Body of pancreas (tissue), 4 donors: ENCODE measurements at regions not wholly inside any gene's neighbourhood (a gene's known extent, or its start where the extent isn't known, plus 50 kb on each side); places are given as distances from the start of the nearest gene placed in this dataset.

ENCODE experiments used
- ATAC-seq: fragments of 150-250 bp; one replicate; pipeline ENCODE4 v1.9.1; 2016
- DNase-seq, 4 donors: peaks; one replicate each; pipeline ENCODE4 v3.0.0-alpha.2; 2019
- H3K27ac ChIP-seq, 4 donors: fragments of 200-600 bp; sonication (generic); 1 replicate in 3 of 4; 2 replicates in 1 of 4; pipeline versions ENCODE4 v1.5.1 to v1.6.1; 2016 to 2019; ENCODE audit warnings: mild to moderate bottlenecking in 1 of 4, mixed read lengths in 1 of 4, moderate library complexity in 1 of 4
- H3K27me3 ChIP-seq, 2 donors: fragments of 200-600 bp; sonication (generic); one replicate each; pipeline ENCODE4 v1.6.0; 2016; ENCODE audit warnings: mild to moderate bottlenecking in 1 of 2
- H3K36me3 ChIP-seq, 2 donors: fragments of 200-600 bp; sonication (generic); replicated peaks in 1 of 2; 2 replicates each; pipeline ENCODE4 v1.5.1; 2016; ENCODE audit warnings: low read depth in 2 of 2; ENCODE audit not compliant: insufficient read depth in 1 of 2
- H3K4me1 ChIP-seq: fragments of 200-600 bp; sonication (generic); one replicate; pipeline ENCODE4 v1.6.0; 2016
- H3K4me3 ChIP-seq, 2 donors: fragments of 200-600 bp; sonication (generic); 1 replicate in 1 of 2; 2 replicates in 1 of 2; pipeline ENCODE4 v1.5.1; 2016 to 2019
- H3K9me3 ChIP-seq, 3 donors: fragments of 200-600 bp; sonication (generic); 1 replicate in 2 of 3; 2 replicates in 1 of 3; pipeline ENCODE4 v1.5.1; 2016
- POLR2A ChIP-seq, 3 donors: fragments of 450-650 bp; IDR thresholded peaks; one replicate each; pipeline ENCODE4 v1.6.1; 2016; ENCODE audit warnings: antibody characterized with exemption in 3 of 3, mild to moderate bottlenecking in 2 of 3
- WGBS, 2 donors: methylation state at CpG; one replicate each; pipeline ENCODE4 v1.1.5; 2017; 5-methylcytosine and 5-hydroxymethylcytosine counted together
- intact Hi-C: fragments of 100-400 bp; cut with DNase I; formaldehyde crosslinking; loops from one replicate; pipeline ENCODE4 v1.15.1; 2023
- TF ChIP-seq, protein P1 (sequence below), 7 experiments: fragments of 450-650 bp in 4 of 7; fragments of 200-600 bp in 3 of 7; sonication (generic) in 3 of 7; IDR thresholded peaks; one replicate each; pipeline ENCODE4 v1.5.1; 2016 to 2019; ENCODE audit warnings: antibody characterized with exemption in 7 of 7

DNA sequence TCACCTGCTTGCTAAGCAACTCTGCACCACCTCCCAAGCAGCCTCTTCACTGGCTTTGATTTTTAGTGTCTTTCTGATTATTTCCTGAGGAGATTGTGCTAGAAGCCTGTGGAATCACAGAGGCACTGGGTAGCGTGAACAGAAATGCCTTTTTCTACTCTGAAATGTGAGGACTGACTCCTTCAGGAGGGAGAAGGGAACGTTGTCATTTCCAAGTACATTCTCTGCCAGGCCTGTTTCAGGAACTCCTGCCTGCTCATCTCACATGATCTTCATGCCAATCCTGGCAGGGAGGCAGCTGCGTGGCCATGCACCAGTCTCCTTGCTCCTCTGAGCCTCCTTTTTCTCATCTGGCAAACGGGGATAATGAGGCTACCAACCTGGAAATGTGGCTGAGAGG lies 49.8 kb upstream of the PRDM11 start:
- H3K36me3 ChIP-seq = no peaks in the 10 kb centered on the region
- H3K27ac ChIP-seq = no peak overlapping the region
- DNase-seq = no peak
- H3K27me3 ChIP-seq = no peaks in the 10 kb centered on the region
- H3K9me3 ChIP-seq = no peaks in the 10 kb centered on the region
- 68 to 78% methylated on average over 4 of the region's 4 CpGs for WGBS, 2 donors
- H3K4me1 ChIP-seq = peaks cover 14% of the 10 kb centered on the region
- intact Hi-C loops = no loop called here
- TF ChIP-seq, protein P1, sequence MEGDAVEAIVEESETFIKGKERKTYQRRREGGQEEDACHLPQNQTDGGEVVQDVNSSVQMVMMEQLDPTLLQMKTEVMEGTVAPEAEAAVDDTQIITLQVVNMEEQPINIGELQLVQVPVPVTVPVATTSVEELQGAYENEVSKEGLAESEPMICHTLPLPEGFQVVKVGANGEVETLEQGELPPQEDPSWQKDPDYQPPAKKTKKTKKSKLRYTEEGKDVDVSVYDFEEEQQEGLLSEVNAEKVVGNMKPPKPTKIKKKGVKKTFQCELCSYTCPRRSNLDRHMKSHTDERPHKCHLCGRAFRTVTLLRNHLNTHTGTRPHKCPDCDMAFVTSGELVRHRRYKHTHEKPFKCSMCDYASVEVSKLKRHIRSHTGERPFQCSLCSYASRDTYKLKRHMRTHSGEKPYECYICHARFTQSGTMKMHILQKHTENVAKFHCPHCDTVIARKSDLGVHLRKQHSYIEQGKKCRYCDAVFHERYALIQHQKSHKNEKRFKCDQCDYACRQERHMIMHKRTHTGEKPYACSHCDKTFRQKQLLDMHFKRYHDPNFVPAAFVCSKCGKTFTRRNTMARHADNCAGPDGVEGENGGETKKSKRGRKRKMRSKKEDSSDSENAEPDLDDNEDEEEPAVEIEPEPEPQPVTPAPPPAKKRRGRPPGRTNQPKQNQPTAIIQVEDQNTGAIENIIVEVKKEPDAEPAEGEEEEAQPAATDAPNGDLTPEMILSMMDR (IDR thresholded peaks at IDR 0.05) = no peak
- TF ChIP-seq POLR2A (IDR thresholded peaks at IDR 0.05) = no peak
- no peak for ATAC-seq
- H3K4me3 ChIP-seq = no peak overlapping the region
